Sigmoid colon (tissue), 6 donors: ENCODE measurements at regions not wholly inside any gene's neighbourhood (a gene's known extent, or its start where the extent isn't known, plus 50 kb on each side); places are given as distances from the start of the nearest gene placed in this dataset.

Experiments used
- DNase-seq: peaks from one replicate; pipeline ENCODE4 v3.0.0-alpha.2; 2019
- H3K27ac ChIP-seq, 4 donors: fragments of 200-600 bp; sonication (generic); one replicate each; pipeline ENCODE4 v1.5.1; 2016 to 2019; ENCODE audit warnings: mild to moderate bottlenecking in 1 of 4
- H3K27me3 ChIP-seq, 3 donors: fragments of 200-600 bp; sonication (generic); one replicate each; pipeline ENCODE4 v1.5.1; 2019; ENCODE audit warnings: mild to moderate bottlenecking in 1 of 3
- H3K36me3 ChIP-seq, 4 donors: fragments of 200-600 bp; sonication (generic); one replicate each; pipeline ENCODE4 v1.5.1; 2016 to 2019
- H3K4me1 ChIP-seq, 4 donors: fragments of 200-600 bp; sonication (generic); one replicate each; pipeline ENCODE4 v1.5.1; 2017 to 2019
- H3K4me3 ChIP-seq, 4 donors: fragments of 200-600 bp; sonication (generic); one replicate each; pipeline ENCODE4 v1.5.1; 2017 to 2019; ENCODE audit warnings: mild to moderate bottlenecking in 2 of 4, moderate library complexity in 1 of 4
- H3K9me3 ChIP-seq, 4 donors: fragments of 200-600 bp in 3 of 4; sonication (generic) in 3 of 4; one replicate each; pipeline versions ENCODE4 v1.5.1 to v1.6.1; 2013 to 2019
- CTCF ChIP-seq, 4 experiments: fragments of 450-650 bp in 3 of 4; fragments of 200-600 bp in 1 of 4; IDR thresholded peaks; one replicate each; pipeline ENCODE4 v1.5.1; 2016 to 2019; ENCODE audit warnings: antibody characterized with exemption in 4 of 4, mild to moderate bottlenecking in 3 of 4, moderate library complexity in 2 of 4
- EP300 ChIP-seq, 4 donors: sonication (generic); formaldehyde crosslinking; IDR thresholded peaks; one replicate each; pipeline ENCODE4 v1.6.1; 2017; ENCODE audit warnings: antibody characterized with exemption in 4 of 4
- POLR2A ChIP-seq, 2 donors: fragments of 450-650 bp; IDR thresholded peaks; one replicate each; pipeline ENCODE4 v1.6.1; 2016; ENCODE audit warnings: antibody characterized with exemption in 2 of 2, mild to moderate bottlenecking in 2 of 2, moderate library complexity in 2 of 2
- POLR2AphosphoS5 ChIP-seq, 4 donors: sonication (generic); formaldehyde crosslinking; IDR thresholded peaks; one replicate each; pipeline ENCODE4 v1.6.1; 2017; ENCODE audit warnings: antibody characterized with exemption in 4 of 4
- WGBS, 2 donors: extraction: QIAGEN DNeasy Blood & Tissue Kit; methylation state at CpG; one replicate each; pipeline ENCODE4 v1.1.7; 2013; 5-methylcytosine and 5-hydroxymethylcytosine counted together
- intact Hi-C: fragments of 100-400 bp; cut with DNase I; formaldehyde crosslinking; loops from one replicate; pipeline ENCODE4 v1.15.1; 2023
- donor health status: healthy with polysubstance abuse.
- donor health status: healthy.

GRCh38 chr14:101123618-101124510 lies 220.3 kb upstream of the RTL1 start:
- intact Hi-C loops: no loop called here
- TF ChIP-seq EP300 (IDR thresholded peaks at IDR 0.05) (no peak), POLR2A (IDR thresholded peaks at IDR 0.05) (no peak), CTCF (IDR thresholded peaks at IDR 0.05) (no peak), POLR2AphosphoS5 (IDR thresholded peaks at IDR 0.05) (no peak)
- H3K36me3 ChIP-seq: no peaks in the 10 kb centered on the region
- H3K4me1 ChIP-seq: no peaks in the 10 kb centered on the region
- H3K27me3 ChIP-seq: peaks cover 0 to 7% (median 6%) of the 10 kb centered on the region in 3 donors
- H3K9me3 ChIP-seq: no peaks in the 10 kb centered on the region
- WGBS, 2 donors: 86 to 87% methylated on average over 19 of the region's 19 CpGs
- peak; percentile 47 for DNase-seq
- H3K27ac ChIP-seq: no peak overlapping the region
- no peak overlapping the region for H3K4me3 ChIP-seq

GRCh38 chr14:101124815-101125214 lies 221.3 kb upstream of the RTL1 start:
- no peak overlapping the region for H3K27ac ChIP-seq
- DNase-seq: peak; percentile 42
- no peaks in the 10 kb centered on the region for H3K9me3 ChIP-seq
- H3K4me1 ChIP-seq: no peaks in the 10 kb centered on the region
- H3K27me3 ChIP-seq: peaks cover 0 to 7% (median 6%) of the 10 kb centered on the region in 3 donors
- 74 to 90% methylated on average over 11 of the region's 11 CpGs for WGBS, 2 donors
- no peak overlapping the region for H3K4me3 ChIP-seq
- TF ChIP-seq CTCF (IDR thresholded peaks at IDR 0.05) (no peak), POLR2AphosphoS5 (IDR thresholded peaks at IDR 0.05) (no peak), POLR2A (IDR thresholded peaks at IDR 0.05) (no peak), EP300 (IDR thresholded peaks at IDR 0.05) (no peak)
- intact Hi-C loops: no loop called here
- H3K36me3 ChIP-seq: no peaks in the 10 kb centered on the region

- Histone ChIP-seq H3K4me3 (no peak overlapping the region), H3K9me3 (no peaks in the 10 kb centered on the region), H3K36me3 (no peaks in the 10 kb centered on the region), H3K4me1 (no peaks in the 10 kb centered on the region), H3K27ac (no peak overlapping the region), H3K27me3 (peaks cover 0 to 7% (median 6%) of the 10 kb centered on the region in 3 donors)
- TF ChIP-seq EP300 (IDR thresholded peaks at IDR 0.05) (no peak), POLR2A (IDR thresholded peaks at IDR 0.05) (no peak), CTCF (IDR thresholded peaks at IDR 0.05) (no peak), POLR2AphosphoS5 (IDR thresholded peaks at IDR 0.05) (no peak)
- intact Hi-C loops: no loop called here
- peak; percentile 22 for DNase-seq
- 91 to 92% methylated on average over 10 of the region's 10 CpGs for WGBS, 2 donors
These were observed 221.8 kb upstream of the RTL1 start for GRCh38 chr14:101125313-101125712.

- WGBS, 2 donors: 84 to 87% methylated on average over 37 of the region's 37 CpGs
- H3K4me1 ChIP-seq: no peaks in the 10 kb centered on the region
- no peaks in the 10 kb centered on the region for H3K36me3 ChIP-seq
- peak; percentile 55 for DNase-seq
- H3K4me3 ChIP-seq: no peak overlapping the region
- no peaks in the 10 kb centered on the region for H3K9me3 ChIP-seq
- H3K27ac ChIP-seq: no peak overlapping the region
- TF ChIP-seq POLR2A (IDR thresholded peaks at IDR 0.05) (no peak), CTCF (IDR thresholded peaks at IDR 0.05) (no peak), EP300 (IDR thresholded peaks at IDR 0.05) (no peak), POLR2AphosphoS5 (IDR thresholded peaks at IDR 0.05) (no peak)
- intact Hi-C loops: no loop called here
- peaks cover 0 to 7% (median 6%) of the 10 kb centered on the region in 3 donors for H3K27me3 ChIP-seq
These were observed 222.5 kb upstream of the RTL1 start for GRCh38 chr14:101125719-101126651.
